Liver (tissue), 3 donors: ENCODE measurements at regions not wholly inside any gene's neighbourhood (a gene's known extent, or its start where the extent isn't known, plus 50 kb on each side); places are given as distances from the start of the nearest gene placed in this dataset.

Source experiments
- ATF3 ChIP-seq: IDR thresholded peaks from 2 replicates; pipeline ENCODE4 v1.6.1; 2016; ENCODE audit warnings: antibody characterized with exemption
- CTCF ChIP-seq: fragments of 150-350 bp; IDR thresholded peaks from 2 replicates; pipeline ENCODE4 v1.5.1; 2017; ENCODE audit warnings: improper control_type of control experiment, low read depth, low read length; ENCODE audit not compliant: missing input control
- EGR1 ChIP-seq, 2 donors: IDR thresholded peaks; 2 replicates each; pipeline ENCODE4 v1.6.1; 2016 to 2018; ENCODE audit warnings: antibody characterized with exemption in 2 of 2, low read depth in 2 of 2
- HNF4A ChIP-seq, 2 donors: conservative IDR thresholded peaks; 2 replicates each; pipeline ENCODE4 v1.6.1; 2016; ENCODE audit warnings: antibody characterized with exemption in 2 of 2, mild to moderate bottlenecking in 2 of 2
- REST ChIP-seq: IDR thresholded peaks from 2 replicates; pipeline ENCODE4 v1.6.1; 2016; ENCODE audit warnings: antibody characterized with exemption, mild to moderate bottlenecking
- SP1 ChIP-seq: IDR thresholded peaks from 2 replicates; pipeline ENCODE4 v1.6.1; 2018; ENCODE audit warnings: antibody characterized with exemption, mild to moderate bottlenecking
- TAF1 ChIP-seq: conservative IDR thresholded peaks from 2 replicates; pipeline ENCODE4 v1.6.1; 2016; ENCODE audit warnings: antibody characterized with exemption, mild to moderate bottlenecking
- YY1 ChIP-seq: IDR thresholded peaks from 2 replicates; pipeline ENCODE4 v1.6.1; 2016; ENCODE audit warnings: antibody characterized with exemption, mild to moderate bottlenecking
- ZBTB33 ChIP-seq: IDR thresholded peaks from 2 replicates; pipeline ENCODE4 v1.6.1; 2016; ENCODE audit warnings: antibody characterized with exemption
- donor health status: healthy.
- donor health status: healthy.

- TF ChIP-seq CTCF (no peak), REST (no peak), ATF3 (no peak), HNF4A (conservative IDR thresholded peaks at IDR 0.05) (no peak), EGR1 (IDR thresholded peaks at IDR 0.05; ENCODE audit: low read depth in 2 of 2) (no peak), YY1 (no peak), ZBTB33 (no peak), SP1 (no peak), TAF1 (no peak)
Measured at GRCh38 chr6:4640139-4640538, 136.1 kb upstream of the CDYL start.
